ENCODE measurements at regions not wholly inside any gene's neighbourhood (a gene's known extent, or its start where the extent isn't known, plus 50 kb on each side); places are given as distances from the start of the nearest gene placed in this dataset.

DNA sequence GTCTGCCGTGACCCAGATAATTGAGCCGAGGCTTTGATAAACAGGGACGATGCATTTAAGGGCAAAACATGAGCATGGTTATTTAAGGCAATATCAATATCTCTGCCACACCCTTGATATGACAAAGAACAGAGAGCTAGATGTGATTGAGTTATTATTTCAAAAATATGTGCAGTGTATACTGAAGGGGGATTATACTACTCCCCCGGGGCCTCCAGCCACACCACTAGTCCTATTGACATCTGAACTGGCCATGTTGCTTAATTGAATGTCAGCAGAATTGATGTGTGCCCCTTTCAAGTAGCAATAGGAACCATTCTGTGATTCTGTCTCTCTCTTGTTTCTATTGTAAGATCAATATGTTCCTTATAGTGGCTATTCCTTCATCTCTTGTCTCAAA is 794.8 kb upstream of the SEL1L start:
- TF ChIP-seq LEF1 (IDR thresholded peaks at IDR 0.05; ENCODE audit: borderline replicate concordance) (no peak), BHLHE40 (IDR thresholded peaks at IDR 0.05; ENCODE audit: borderline replicate concordance) (no peak), FOXM1 (IDR thresholded peaks at IDR 0.05; ENCODE audit: borderline replicate concordance) (no peak), ELF4 (IDR thresholded peaks at IDR 0.05) (no peak), ZNF384 (IDR thresholded peaks at IDR 0.05) (no peak), FOXK2 (IDR thresholded peaks at IDR 0.05) (no peak), SUZ12 (IDR thresholded peaks at IDR 0.05) (no peak), L3MBTL2 (conservative IDR thresholded peaks at IDR 0.05) (no peak), ARNT (IDR thresholded peaks at IDR 0.05) (no peak), FOXA1 (IDR thresholded peaks at IDR 0.05) (no peak), SP1 (IDR thresholded peaks at IDR 0.05) (no peak), HDGF (IDR thresholded peaks at IDR 0.05; ENCODE audit: borderline replicate concordance) (no peak), NFRKB (IDR thresholded peaks at IDR 0.05) (no peak), CTBP1 (IDR thresholded peaks at IDR 0.05; ENCODE audit: borderline replicate concordance) (no peak), TARDBP (IDR thresholded peaks at IDR 0.05) (no peak)
- TF ChIP-seq, protein P1, sequence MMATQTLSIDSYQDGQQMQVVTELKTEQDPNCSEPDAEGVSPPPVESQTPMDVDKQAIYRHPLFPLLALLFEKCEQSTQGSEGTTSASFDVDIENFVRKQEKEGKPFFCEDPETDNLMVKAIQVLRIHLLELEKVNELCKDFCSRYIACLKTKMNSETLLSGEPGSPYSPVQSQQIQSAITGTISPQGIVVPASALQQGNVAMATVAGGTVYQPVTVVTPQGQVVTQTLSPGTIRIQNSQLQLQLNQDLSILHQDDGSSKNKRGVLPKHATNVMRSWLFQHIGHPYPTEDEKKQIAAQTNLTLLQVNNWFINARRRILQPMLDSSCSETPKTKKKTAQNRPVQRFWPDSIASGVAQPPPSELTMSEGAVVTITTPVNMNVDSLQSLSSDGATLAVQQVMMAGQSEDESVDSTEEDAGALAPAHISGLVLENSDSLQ (IDR thresholded peaks at IDR 0.05), result no peak

GRCh38 chr14:82341261-82341810 is 807.7 kb upstream of the SEL1L start:
- POLR2A ChIA-PET, result no interaction called here
- TF ChIP-seq L3MBTL2 (conservative IDR thresholded peaks at IDR 0.05) (no peak), LEF1 (IDR thresholded peaks at IDR 0.05; ENCODE audit: borderline replicate concordance) (no peak), SP1 (IDR thresholded peaks at IDR 0.05) (no peak), ELF4 (IDR thresholded peaks at IDR 0.05) (no peak), HDGF (IDR thresholded peaks at IDR 0.05; ENCODE audit: borderline replicate concordance) (no peak), CTBP1 (IDR thresholded peaks at IDR 0.05; ENCODE audit: borderline replicate concordance) (no peak), ARNT (IDR thresholded peaks at IDR 0.05) (no peak), FOXM1 (IDR thresholded peaks at IDR 0.05; ENCODE audit: borderline replicate concordance) (no peak), FOXK2 (IDR thresholded peaks at IDR 0.05) (no peak), SUZ12 (IDR thresholded peaks at IDR 0.05) (no peak), TARDBP (IDR thresholded peaks at IDR 0.05) (no peak), FOXA1 (IDR thresholded peaks at IDR 0.05) (no peak), ZNF384 (IDR thresholded peaks at IDR 0.05) (no peak), NFRKB (IDR thresholded peaks at IDR 0.05) (no peak), BHLHE40 (IDR thresholded peaks at IDR 0.05; ENCODE audit: borderline replicate concordance) (no peak)
- TF ChIP-seq, protein P1 (IDR thresholded peaks at IDR 0.05), result no peak
- CTCF ChIA-PET, result no interaction called here
- DNase-seq (ENCODE audit: extremely low spot score), result no peak

More for the DNA sequence above, 794.8 kb upstream of the SEL1L start:
- ChIA-PET POLR2A (no interaction called here), CTCF (no interaction called here)
- no peak for DNase-seq (ENCODE audit: extremely low spot score)

DNA sequence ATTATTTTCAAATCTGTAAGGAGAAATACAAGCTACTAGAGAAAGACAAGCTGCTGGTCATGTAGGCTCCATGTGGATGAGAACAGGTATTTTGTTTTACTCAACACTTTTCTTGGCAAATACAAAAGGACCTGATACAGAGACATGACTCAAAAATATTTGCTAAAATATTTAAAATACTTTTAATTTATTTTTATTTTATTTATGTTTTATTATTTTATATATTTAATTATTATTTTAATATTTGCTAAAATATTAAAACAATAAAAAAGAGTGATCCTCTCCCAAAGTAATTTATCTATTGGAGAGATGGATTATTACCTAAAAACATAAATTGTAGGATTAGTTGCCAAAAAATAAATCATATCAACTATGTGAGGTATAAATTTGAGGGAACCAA is 808.9 kb upstream of the SEL1L start:
- TF ChIP-seq FOXM1 (IDR thresholded peaks at IDR 0.05; ENCODE audit: borderline replicate concordance) (no peak), FOXK2 (IDR thresholded peaks at IDR 0.05) (no peak), SP1 (IDR thresholded peaks at IDR 0.05) (no peak), FOXA1 (IDR thresholded peaks at IDR 0.05) (no peak), L3MBTL2 (conservative IDR thresholded peaks at IDR 0.05) (no peak), LEF1 (IDR thresholded peaks at IDR 0.05; ENCODE audit: borderline replicate concordance) (no peak), ELF4 (IDR thresholded peaks at IDR 0.05) (no peak), ZNF384 (IDR thresholded peaks at IDR 0.05) (no peak), TARDBP (IDR thresholded peaks at IDR 0.05) (no peak), HDGF (IDR thresholded peaks at IDR 0.05; ENCODE audit: borderline replicate concordance) (no peak), ARNT (IDR thresholded peaks at IDR 0.05) (no peak), NFRKB (IDR thresholded peaks at IDR 0.05) (no peak), SUZ12 (IDR thresholded peaks at IDR 0.05) (no peak), CTBP1 (IDR thresholded peaks at IDR 0.05; ENCODE audit: borderline replicate concordance) (no peak), BHLHE40 (IDR thresholded peaks at IDR 0.05; ENCODE audit: borderline replicate concordance) (no peak)
- TF ChIP-seq, protein P1 (IDR thresholded peaks at IDR 0.05), result no peak
- ChIA-PET POLR2A (no interaction called here), CTCF (no interaction called here)
- DNase-seq (ENCODE audit: extremely low spot score), result no peak

DNA sequence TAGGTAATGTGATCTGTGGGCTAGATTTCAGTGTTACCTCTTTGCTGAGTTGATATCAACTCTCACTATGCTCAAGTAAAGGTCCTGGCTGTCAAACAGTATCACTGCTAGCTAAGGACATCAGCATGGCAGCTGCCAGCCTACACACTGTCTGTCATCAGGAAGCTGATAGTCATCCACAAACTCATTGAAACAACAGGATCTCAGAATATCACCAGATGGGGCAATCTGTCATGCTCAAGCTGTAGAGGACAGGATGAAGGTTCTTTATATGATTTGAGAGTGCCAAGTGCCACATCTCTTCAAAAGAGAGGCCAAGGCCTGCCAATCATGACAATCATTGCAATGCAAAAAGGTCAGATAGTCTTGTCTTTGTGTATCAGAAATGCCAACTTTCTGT is 811.5 kb upstream of the SEL1L start:
- TF ChIP-seq CTBP1 (IDR thresholded peaks at IDR 0.05; ENCODE audit: borderline replicate concordance), result no peak
- no peak for TF ChIP-seq FOXA1 (IDR thresholded peaks at IDR 0.05)
- TF ChIP-seq HDGF (IDR thresholded peaks at IDR 0.05; ENCODE audit: borderline replicate concordance), result no peak
- TF ChIP-seq TARDBP (IDR thresholded peaks at IDR 0.05), result no peak
- TF ChIP-seq FOXM1 (IDR thresholded peaks at IDR 0.05; ENCODE audit: borderline replicate concordance), result no peak
- TF ChIP-seq, protein P1 (IDR thresholded peaks at IDR 0.05), result no peak
- no peak for TF ChIP-seq NFRKB (IDR thresholded peaks at IDR 0.05)
- no peak for TF ChIP-seq LEF1 (IDR thresholded peaks at IDR 0.05; ENCODE audit: borderline replicate concordance)
- no peak for TF ChIP-seq BHLHE40 (IDR thresholded peaks at IDR 0.05; ENCODE audit: borderline replicate concordance)
- TF ChIP-seq ARNT (IDR thresholded peaks at IDR 0.05), result no peak
- no peak for TF ChIP-seq FOXK2 (IDR thresholded peaks at IDR 0.05)
- POLR2A ChIA-PET, result no interaction called here
- DNase-seq (ENCODE audit: extremely low spot score), result no peak
- CTCF ChIA-PET, result no interaction called here

- POLR2A ChIA-PET, result no interaction called here
- no peak for TF ChIP-seq NFRKB (IDR thresholded peaks at IDR 0.05)
- TF ChIP-seq ELF4 (IDR thresholded peaks at IDR 0.05), result no peak
- no peak for TF ChIP-seq HDGF (IDR thresholded peaks at IDR 0.05; ENCODE audit: borderline replicate concordance)
- no peak for TF ChIP-seq FOXK2 (IDR thresholded peaks at IDR 0.05)
- TF ChIP-seq, protein P1 (IDR thresholded peaks at IDR 0.05), result no peak
- TF ChIP-seq CTBP1 (IDR thresholded peaks at IDR 0.05; ENCODE audit: borderline replicate concordance), result no peak
- TF ChIP-seq SP1 (IDR thresholded peaks at IDR 0.05), result no peak
- TF ChIP-seq ZNF384 (IDR thresholded peaks at IDR 0.05), result no peak
- no peak for TF ChIP-seq ARNT (IDR thresholded peaks at IDR 0.05)
- TF ChIP-seq L3MBTL2 (conservative IDR thresholded peaks at IDR 0.05), result no peak
- TF ChIP-seq SUZ12 (IDR thresholded peaks at IDR 0.05), result no peak
- TF ChIP-seq TARDBP (IDR thresholded peaks at IDR 0.05), result no peak
- no peak for TF ChIP-seq BHLHE40 (IDR thresholded peaks at IDR 0.05; ENCODE audit: borderline replicate concordance)
- no peak for TF ChIP-seq LEF1 (IDR thresholded peaks at IDR 0.05; ENCODE audit: borderline replicate concordance)
- no peak for TF ChIP-seq FOXM1 (IDR thresholded peaks at IDR 0.05; ENCODE audit: borderline replicate concordance)
- TF ChIP-seq FOXA1 (IDR thresholded peaks at IDR 0.05), result no peak
- CTCF ChIA-PET, result no interaction called here
- no peak for DNase-seq (ENCODE audit: extremely low spot score)
Observed at GRCh38 chr14:82354126-82354525, 820.5 kb upstream of the SEL1L start.
